Hepatocyte (in vitro differentiated cells): ENCODE measurements at regions not wholly inside any gene's neighbourhood (a gene's known extent, or its start where the extent isn't known, plus 50 kb on each side); places are given as distances from the start of the nearest gene placed in this dataset.

Experiments used
- CTCF ChIP-seq: fragments of 200-600 bp; sonication (generic); IDR thresholded peaks from 2 replicates; pipeline ENCODE4 v1.5.1; 2016; ENCODE audit warnings: antibody characterized with exemption, mild to moderate bottlenecking; ENCODE audit not compliant: poor library complexity
- EZH2 ChIP-seq: fragments of 200-600 bp; sonication (generic); IDR thresholded peaks from 2 replicates; pipeline ENCODE4 v1.6.1; 2016; ENCODE audit warnings: antibody characterized with exemption, mild to moderate bottlenecking, borderline replicate concordance
- EZH2phosphoT487 ChIP-seq: fragments of 200-600 bp; sonication (generic); IDR thresholded peaks from one replicate; pipeline ENCODE4 v1.6.1; 2018; ENCODE audit warnings: antibody characterized with exemption, mild to moderate bottlenecking, low read depth, moderate library complexity; ENCODE audit not compliant: unreplicated experiment, severe bottlenecking

DNA sequence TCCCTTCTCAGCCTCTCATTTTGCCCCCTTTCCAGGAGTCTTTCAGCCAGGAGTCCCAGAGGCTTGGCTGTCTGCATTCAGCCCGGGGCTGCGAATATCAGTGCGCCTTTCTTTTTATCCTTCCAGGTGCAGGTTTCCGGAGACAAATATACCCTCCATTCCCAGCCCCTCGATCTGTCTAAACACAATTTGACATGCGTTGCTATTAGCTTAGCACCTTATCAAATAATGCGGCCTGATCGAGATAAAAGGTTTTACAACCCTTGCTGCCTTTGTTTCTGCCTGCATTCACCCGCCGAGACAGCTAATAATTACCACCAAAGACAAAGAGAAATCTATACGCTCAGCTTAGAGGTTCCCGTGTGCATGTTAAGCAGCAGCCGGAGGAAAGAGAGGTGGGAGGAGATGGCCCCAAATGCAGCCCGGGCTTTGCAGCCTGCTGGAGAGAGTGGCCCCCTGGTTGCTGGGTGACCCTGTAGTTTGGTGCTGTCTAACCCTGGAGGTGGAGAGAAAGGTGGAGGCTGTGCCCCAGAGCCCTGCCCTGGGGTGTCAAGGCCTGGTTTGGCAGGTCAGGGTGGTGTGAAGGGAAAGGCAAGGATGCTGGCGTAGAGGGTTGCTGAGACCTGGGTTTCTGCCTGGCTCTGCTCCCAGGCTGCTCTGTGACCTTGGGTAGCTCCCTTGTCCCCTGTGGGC, 185.3 kb downstream of the RPS24 start:
- TF ChIP-seq EZH2phosphoT487 (no peak), CTCF (no peak), EZH2 (no peak)
